ENCODE measurements at regions not wholly inside any gene's neighbourhood (a gene's known extent, or its start where the extent isn't known, plus 50 kb on each side); places are given as distances from the start of the nearest gene placed in this dataset.
"Not testable (repeated sequence)": the region's sequence is repeated elsewhere in the genome, so short reads cannot be mapped to it uniquely, and the experiment has no call there.

GRCh38 chr1:208979776-208980175 lies 603.7 kb upstream of the CAMK1G start:
- no peak for DNase-seq

- no peak for DNase-seq
Observed at GRCh38 chr1:208980605-208981004, 602.9 kb upstream of the CAMK1G start.

- DNase-seq = no peak
Observed at GRCh38 chr1:208985231-208985630, 598.3 kb upstream of the CAMK1G start.

GRCh38 chr1:208988811-208989222 lies 594.7 kb upstream of the CAMK1G start:
- DNase-seq = peak; percentile 6

GRCh38 chr1:208990456-208990855 lies 593.1 kb upstream of the CAMK1G start:
- DNase-seq = no peak

GRCh38 chr1:208997053-208997452 lies 586.5 kb upstream of the CAMK1G start:
- not testable (repeated sequence) for DNase-seq

- DNase-seq = no peak
Observed at GRCh38 chr1:208997726-208998312, 585.7 kb upstream of the CAMK1G start.

- DNase-seq = no peak
Observed at GRCh38 chr1:209008586-209008985, 574.9 kb upstream of the CAMK1G start.

GRCh38 chr1:209010475-209011230 lies 572.9 kb upstream of the CAMK1G start:
- DNase-seq = no peak

- DNase-seq = no peak
Observed at GRCh38 chr1:209012443-209013196, 570.9 kb upstream of the CAMK1G start.

- DNase-seq = no peak
Observed at GRCh38 chr1:209015092-209015491, 568.4 kb upstream of the CAMK1G start.

GRCh38 chr1:209021622-209022021 lies 561.9 kb upstream of the CAMK1G start:
- no peak for DNase-seq

GRCh38 chr1:209023790-209024189 lies 559.7 kb upstream of the CAMK1G start:
- no peak for DNase-seq

GRCh38 chr1:209029737-209030136 lies 553.8 kb upstream of the CAMK1G start:
- no peak for DNase-seq

GRCh38 chr1:209030454-209031167 lies 552.9 kb upstream of the CAMK1G start:
- no peak for DNase-seq

GRCh38 chr1:209037064-209037463 lies 546.5 kb upstream of the CAMK1G start:
- no peak for DNase-seq

- DNase-seq = no peak
Observed at GRCh38 chr1:209038316-209038715, 545.2 kb upstream of the CAMK1G start.

GRCh38 chr1:209038735-209039134 lies 544.8 kb upstream of the CAMK1G start:
- DNase-seq = no peak

GRCh38 chr1:209040351-209040750 lies 543.2 kb upstream of the CAMK1G start:
- no peak for DNase-seq

GRCh38 chr1:209041927-209042326 lies 541.6 kb upstream of the CAMK1G start:
- DNase-seq = no peak

- DNase-seq = no peak
Observed at GRCh38 chr1:209042413-209042812, 541.1 kb upstream of the CAMK1G start.

GRCh38 chr1:209045331-209046057 lies 538.0 kb upstream of the CAMK1G start:
- no peak for DNase-seq

- no peak for DNase-seq
Observed at GRCh38 chr1:209046058-209046417, 537.5 kb upstream of the CAMK1G start.
